NCI-H460 (cell line): ENCODE measurements at regions not wholly inside any gene's neighbourhood (a gene's known extent, or its start where the extent isn't known, plus 50 kb on each side); places are given as distances from the start of the nearest gene placed in this dataset.
"Not testable (repeated sequence)": the region's sequence is repeated elsewhere in the genome, so short reads cannot be mapped to it uniquely, and the experiment has no call there.

Experiments
- DNase-seq: peaks from one replicate; pipeline ENCODE4 v3.0.0-alpha.2; 2016; ENCODE audit warnings: low read depth; ENCODE audit errors: extremely low read depth

DNA sequence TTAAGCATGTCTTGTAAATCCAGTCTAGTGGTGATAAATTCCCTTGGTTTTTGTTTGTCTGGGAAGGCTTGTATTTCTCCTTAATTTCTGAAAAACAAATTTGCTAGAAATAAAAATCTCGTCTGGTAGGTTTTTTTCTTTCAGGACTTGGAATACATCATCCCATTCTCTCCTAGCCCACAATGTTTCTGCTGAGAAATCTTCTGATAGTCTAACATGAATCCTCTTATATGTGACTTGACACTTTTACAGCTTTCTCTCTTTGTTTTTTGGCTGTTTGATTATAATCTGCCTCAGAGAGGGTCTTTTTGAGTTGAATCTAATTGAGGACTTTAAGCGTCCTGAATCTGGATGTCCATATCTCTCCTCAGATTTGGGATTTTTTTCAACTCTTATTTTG is 104.9 kb downstream of the FEM1C start:
- DNase-seq, result no peak

DNA sequence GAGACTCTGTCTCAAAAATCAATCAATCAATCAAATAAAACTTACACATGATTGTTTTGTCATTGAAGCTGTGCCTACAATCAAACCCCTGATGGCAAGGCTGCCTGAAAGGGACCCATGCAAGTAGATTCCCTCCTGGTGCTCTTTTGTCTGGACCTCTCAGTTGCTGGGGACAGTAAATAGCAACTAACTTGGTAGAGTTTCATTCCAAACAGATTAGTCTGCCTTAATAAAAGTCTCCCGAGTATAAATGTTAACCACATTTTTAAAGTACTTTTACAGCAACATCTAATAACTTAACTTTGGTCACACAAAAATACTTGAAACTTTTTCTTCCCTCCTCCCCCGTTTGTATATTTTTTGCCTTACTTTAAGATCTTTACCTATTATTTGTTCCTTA is 105.5 kb downstream of the FEM1C start:
- DNase-seq, result no peak

DNA sequence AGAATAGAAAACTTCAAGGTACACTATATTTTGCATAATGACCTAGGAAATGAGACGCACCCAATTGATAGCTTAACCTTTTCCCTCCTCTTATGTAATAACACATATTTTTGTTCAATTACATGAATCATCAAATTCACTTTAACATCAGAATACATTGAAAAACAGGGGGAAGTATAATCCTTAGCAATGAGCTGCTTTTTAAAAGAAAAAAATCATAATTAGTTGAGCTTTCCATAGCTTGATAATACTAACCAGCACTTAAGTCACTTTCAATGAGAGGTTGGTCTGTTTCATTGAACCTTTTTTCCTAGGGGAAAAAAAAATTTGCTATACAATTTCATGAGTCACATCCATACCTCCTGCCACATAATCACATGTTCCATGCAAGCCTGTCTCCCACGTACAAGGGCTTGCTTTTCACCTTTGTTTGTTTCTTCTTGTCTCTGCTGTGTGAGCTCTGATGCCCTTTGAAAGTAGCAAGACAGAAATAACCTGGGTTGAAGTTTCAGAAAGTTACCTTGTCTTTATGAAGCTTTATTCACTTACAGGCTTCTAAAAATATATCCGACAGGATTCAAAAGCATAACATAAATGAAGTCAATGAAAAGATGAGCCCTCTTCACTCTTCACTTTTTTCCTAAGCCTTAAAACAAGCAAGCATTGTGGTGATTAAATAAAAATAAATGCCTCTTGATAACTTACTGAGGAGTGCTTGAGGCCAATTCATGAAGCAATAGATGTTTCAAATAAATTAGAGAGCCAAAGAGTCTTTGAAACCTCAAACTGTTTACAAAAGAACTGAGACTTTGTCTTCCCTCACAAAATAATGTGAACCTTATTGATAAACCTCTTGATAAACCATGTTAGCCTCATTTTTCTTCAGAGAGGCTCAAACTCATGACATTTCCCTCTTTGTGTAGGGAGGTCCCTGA is 108.5 kb downstream of the FEM1C start:
- no peak for DNase-seq

DNA sequence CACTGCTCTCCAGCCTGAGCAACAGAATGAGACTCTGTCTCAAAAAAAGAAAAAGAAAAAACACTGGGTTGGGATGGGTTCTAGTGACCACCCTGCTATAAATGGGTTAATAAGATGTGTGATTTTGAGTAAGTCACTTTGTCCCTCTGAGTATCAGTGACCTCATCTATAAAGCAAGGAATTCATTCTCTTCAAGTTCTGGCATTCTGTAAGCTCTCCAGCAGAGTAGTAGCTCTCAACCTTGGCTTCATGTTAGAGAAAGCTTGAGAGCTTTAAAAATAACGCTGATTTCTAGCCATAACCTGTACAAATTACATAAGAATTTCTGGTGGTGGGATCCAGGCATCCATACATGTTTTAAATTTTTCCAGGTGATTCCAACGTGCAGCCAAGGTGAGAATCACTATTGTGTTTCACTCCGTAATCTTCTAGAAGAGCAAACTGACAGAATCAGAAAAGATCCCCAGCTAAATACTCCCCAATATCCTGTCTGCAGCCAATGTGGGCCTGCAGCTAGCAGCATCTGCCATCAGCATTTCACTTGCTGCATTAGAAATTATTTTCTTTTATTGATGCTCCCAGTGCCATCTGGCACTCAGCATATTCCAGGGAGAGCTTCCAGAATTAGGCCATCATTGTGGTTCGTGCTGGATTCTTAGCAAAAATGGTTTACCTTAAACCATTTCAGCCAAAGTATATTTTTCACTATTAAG is 109.4 kb downstream of the FEM1C start:
- no peak for DNase-seq

GRCh38 chr5:115433918-115434317 is 110.7 kb downstream of the FEM1C start:
- DNase-seq, result no peak

- DNase-seq, result no peak
These were observed 111.9 kb downstream of the FEM1C start for GRCh38 chr5:115432691-115433090.

- no peak for DNase-seq
These were observed 113.5 kb downstream of the FEM1C start for GRCh38 chr5:115431116-115431515.

GRCh38 chr5:115430374-115430773 is 114.2 kb downstream of the FEM1C start:
- DNase-seq, result no peak

DNA sequence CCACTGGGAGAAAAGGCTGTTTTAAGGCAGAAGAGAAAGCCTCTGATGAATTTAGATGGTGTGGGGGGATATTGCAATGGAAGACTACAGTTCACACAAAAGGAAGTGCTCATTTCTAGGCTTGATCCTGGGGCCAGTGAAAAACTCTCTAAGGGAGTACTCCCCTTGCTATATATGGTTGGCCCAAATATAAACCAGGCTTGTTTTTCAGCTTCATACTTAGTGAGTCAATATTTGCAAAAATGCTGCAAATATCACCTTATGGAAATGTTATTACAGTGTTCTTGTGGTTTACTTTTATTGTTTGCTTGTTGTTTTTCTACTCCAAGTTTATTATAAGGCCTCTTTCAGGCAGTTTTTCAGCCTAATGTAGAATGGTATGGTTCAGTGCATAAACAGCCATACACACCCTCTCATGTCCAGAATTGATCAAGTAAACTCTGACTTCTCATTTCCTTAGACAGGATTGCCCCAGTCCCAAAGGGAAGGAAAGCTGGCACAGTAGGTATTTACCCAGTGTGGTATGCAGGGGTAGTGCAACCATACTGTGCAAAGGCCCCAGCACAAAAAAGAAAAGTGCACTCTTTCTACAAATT is 115.1 kb downstream of the FEM1C start:
- DNase-seq, result no peak

DNA sequence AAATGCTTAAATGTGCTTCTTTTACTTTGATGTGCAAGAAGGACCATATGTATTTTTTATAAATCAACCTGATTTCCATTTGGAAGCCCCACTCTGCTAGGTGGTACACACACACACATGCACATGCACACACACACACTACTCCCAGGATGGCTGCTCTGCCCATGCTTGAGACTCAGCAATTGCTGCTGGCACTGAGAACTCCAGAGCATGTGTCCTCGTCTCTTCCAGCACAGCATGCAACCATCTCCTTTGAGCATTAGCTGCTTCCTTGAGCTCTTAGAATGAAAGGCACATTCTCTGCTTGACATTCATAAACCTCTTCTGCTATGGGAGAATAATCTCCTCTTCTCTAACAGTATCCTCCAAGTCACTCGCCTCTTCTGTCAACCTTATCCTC is 115.9 kb downstream of the FEM1C start:
- no peak for DNase-seq

GRCh38 chr5:115428248-115428647 is 116.3 kb downstream of the FEM1C start:
- DNase-seq, result no peak

- DNase-seq, result no peak
These were observed 120.1 kb downstream of the FEM1C start for GRCh38 chr5:115424446-115424845.

GRCh38 chr5:115424030-115424429 is 120.5 kb downstream of the FEM1C start:
- no peak for DNase-seq

GRCh38 chr5:115423541-115423940 is 121.0 kb downstream of the FEM1C start:
- peak; percentile 11 for DNase-seq

DNA sequence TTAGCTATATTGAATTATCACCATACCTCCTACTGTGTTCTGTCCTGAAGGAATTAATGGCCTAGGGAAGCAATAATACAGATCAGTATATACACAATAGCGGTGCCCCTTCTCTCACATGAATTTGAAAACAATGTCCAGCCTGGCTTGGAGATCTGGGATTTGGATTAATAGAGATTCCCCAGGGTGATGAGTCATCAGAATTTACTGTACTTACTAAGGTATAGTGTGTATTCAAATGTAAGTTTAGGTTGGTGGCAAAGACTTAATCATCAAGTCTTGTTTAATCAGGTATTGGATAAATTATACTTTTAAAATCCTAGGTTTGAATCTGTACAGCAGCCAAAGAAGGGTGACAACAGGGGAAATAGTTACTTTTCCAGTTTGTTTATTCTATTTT is 121.5 kb downstream of the FEM1C start:
- no peak for DNase-seq

- DNase-seq, result not testable (repeated sequence)
These were observed 123.8 kb downstream of the FEM1C start for GRCh38 chr5:115420812-115421211.

- no peak for DNase-seq
These were observed 123.6 kb upstream of the CCDC112 start for GRCh38 chr5:115419846-115420585.

DNA sequence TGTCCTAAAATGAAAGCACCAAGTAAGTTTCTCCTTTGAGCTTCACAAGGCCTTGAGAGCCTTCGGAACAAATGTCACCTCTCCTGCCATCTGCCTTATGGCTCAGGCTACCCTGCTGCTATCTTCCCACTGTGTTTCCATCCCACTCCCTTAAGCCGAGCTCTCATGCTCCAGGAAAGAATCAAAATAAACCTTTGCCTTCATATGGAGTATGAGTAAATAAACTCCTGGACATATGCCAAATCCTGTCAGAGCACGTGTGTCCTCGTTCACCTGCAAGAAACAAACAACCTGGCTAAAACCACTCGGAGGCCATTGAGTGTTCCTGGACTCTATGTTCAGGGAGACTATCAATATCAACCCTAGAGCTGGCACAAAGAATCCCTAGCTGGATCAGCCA is 122.3 kb upstream of the CCDC112 start:
- no peak for DNase-seq

GRCh38 chr5:115417076-115417475 is 120.6 kb upstream of the CCDC112 start:
- DNase-seq, result no peak

DNA sequence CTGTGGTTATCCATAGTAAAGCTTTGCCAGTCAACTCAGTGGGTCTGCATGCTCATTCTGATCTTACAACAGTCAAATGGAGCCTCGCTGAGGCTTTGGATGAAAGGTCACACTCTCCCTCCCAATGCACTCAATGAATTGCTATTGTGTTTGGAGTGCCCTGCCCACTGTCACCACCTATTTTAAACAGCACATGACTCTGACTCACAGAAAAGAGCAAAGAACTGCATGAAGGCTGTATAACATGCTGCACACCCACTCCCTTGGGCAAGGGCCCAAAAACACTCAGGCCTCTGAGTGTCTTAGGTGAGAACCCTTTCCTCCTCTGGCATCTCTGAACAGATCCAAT is 118.7 kb upstream of the CCDC112 start:
- DNase-seq, result no peak
